RWPE2 (cell line): ENCODE measurements at regions not wholly inside any gene's neighbourhood (a gene's known extent, or its start where the extent isn't known, plus 50 kb on each side); places are given as distances from the start of the nearest gene placed in this dataset.
A peak's percentile ranks its signal among the peaks of the same experiment; 100 is the strongest.

ENCODE experiments used
- ATAC-seq: fragments of 200-7000 bp; cut with Tn5 transposase; 3 replicates; pipeline ENCODE4 v1.9.1; 2021; ENCODE audit warnings: low read depth
- DNase-seq: peaks from one replicate; pipeline ENCODE4 v3.0.0-alpha.2; 2020; ENCODE audit warnings: low spot score
- H3K27ac ChIP-seq: fragments of 450-650 bp; 2 replicates; pipeline ENCODE4 v1.5.1; 2017; ENCODE audit warnings: mild to moderate bottlenecking; ENCODE audit not compliant: poor library complexity, severe bottlenecking
- H3K27me3 ChIP-seq: fragments of 250-450 bp; sonication (Bioruptor Pico); 2 replicates; pipeline ENCODE4 v1.5.1; 2021; ENCODE audit warnings: mild to moderate bottlenecking, moderate library complexity; ENCODE audit not compliant: insufficient read depth, poor library complexity, severe bottlenecking
- H3K36me3 ChIP-seq: fragments of 250-450 bp; sonication (Bioruptor Pico); 2 replicates; pipeline ENCODE4 v1.5.1; 2020; ENCODE audit warnings: low read depth, mild to moderate bottlenecking, moderate library complexity
- H3K4me1 ChIP-seq: fragments of 250-450 bp; sonication (Bioruptor Pico); 2 replicates; pipeline ENCODE4 v1.5.1; 2021; ENCODE audit warnings: mild to moderate bottlenecking, moderate library complexity; ENCODE audit not compliant: insufficient read depth, poor library complexity, severe bottlenecking
- H3K4me3 ChIP-seq: fragments of 250-450 bp; sonication (Bioruptor Pico); 2 replicates; pipeline ENCODE4 v1.5.1; 2021; ENCODE audit warnings: mild to moderate bottlenecking, moderate library complexity; ENCODE audit not compliant: severe bottlenecking
- H3K9me3 ChIP-seq: fragments of 250-450 bp; sonication (Bioruptor Pico); 2 replicates; pipeline ENCODE4 v1.5.1; 2021; ENCODE audit warnings: mild to moderate bottlenecking, moderate library complexity; ENCODE audit not compliant: severe bottlenecking
- CTCF ChIP-seq: fragments of 450-650 bp; IDR thresholded peaks from one replicate; pipeline ENCODE4 v1.5.1; 2017; ENCODE audit warnings: mild to moderate bottlenecking, moderate library complexity; ENCODE audit not compliant: poor library complexity, severe bottlenecking

GRCh38 chr20:48339986-48340882, 487.6 kb downstream of the PREX1 start:
- peaks cover 2% of the 10 kb centered on the region for H3K27me3 ChIP-seq
- peaks cover 5% of the 10 kb centered on the region for H3K4me1 ChIP-seq
- H3K36me3 ChIP-seq, result no peaks in the 10 kb centered on the region
- no peak overlapping the region for H3K4me3 ChIP-seq
- H3K9me3 ChIP-seq, result no peaks in the 10 kb centered on the region
- H3K27ac ChIP-seq, result no peak overlapping the region
- TF ChIP-seq CTCF, result no peak
- ATAC-seq (peak; percentile 7; the same call in 1 of the 3 replicates), DNase-seq (no peak)

GRCh38 chr20:48339190-48339985, 488.4 kb downstream of the PREX1 start:
- TF ChIP-seq CTCF, result no peak
- Histone ChIP-seq H3K36me3 (no peaks in the 10 kb centered on the region), H3K27me3 (no peaks in the 10 kb centered on the region), H3K27ac (no peak overlapping the region), H3K4me3 (no peak overlapping the region), H3K4me1 (peaks cover 5% of the 10 kb centered on the region), H3K9me3 (no peaks in the 10 kb centered on the region)
- peak; percentile 85 for ATAC-seq
- no peak for DNase-seq

GRCh38 chr20:48338717-48339116, 489.1 kb downstream of the PREX1 start:
- Histone ChIP-seq H3K4me3 (no peak overlapping the region), H3K36me3 (no peaks in the 10 kb centered on the region), H3K4me1 (peaks cover 5% of the 10 kb centered on the region), H3K27ac (no peak overlapping the region), H3K27me3 (no peaks in the 10 kb centered on the region), H3K9me3 (no peaks in the 10 kb centered on the region)
- TF ChIP-seq CTCF, result no peak
- ATAC-seq (no peak; the same call in 2 of the 3 replicates), DNase-seq (no peak)

GRCh38 chr20:48336597-48336996, 491.2 kb downstream of the PREX1 start:
- H3K9me3 ChIP-seq, result no peaks in the 10 kb centered on the region
- H3K27me3 ChIP-seq, result peaks cover 5% of the 10 kb centered on the region
- DNase-seq (no peak), ATAC-seq (no peak)
- H3K4me3 ChIP-seq, result no peak overlapping the region
- H3K27ac ChIP-seq, result no peak overlapping the region
- peaks cover 10% of the 10 kb centered on the region for H3K4me1 ChIP-seq
- no peak for TF ChIP-seq CTCF
- no peaks in the 10 kb centered on the region for H3K36me3 ChIP-seq
